ENCODE measurements at regions not wholly inside any gene's neighbourhood (a gene's known extent, or its start where the extent isn't known, plus 50 kb on each side); places are given as distances from the start of the nearest gene placed in this dataset.

- TF ChIP-seq CTCF (IDR thresholded peaks at IDR 0.05; ENCODE audit: poor library complexity, severe bottlenecking) (no peak), POLR2AphosphoS5 (IDR thresholded peaks at IDR 0.05) (no peak), EP300 (conservative IDR thresholded peaks at IDR 0.05; ENCODE audit: poor library complexity, severe bottlenecking) (no peak), SMC3 (conservative IDR thresholded peaks at IDR 0.05; ENCODE audit: poor library complexity) (no peak), RAD21 (conservative IDR thresholded peaks at IDR 0.05) (no peak), EZH2 (IDR thresholded peaks at IDR 0.05; ENCODE audit: borderline replicate concordance, insufficient read depth, low read length, poor library complexity, severe bottlenecking) (no peak), TAF1 (IDR thresholded peaks at IDR 0.05; ENCODE audit: low read depth) (no peak)
- TF ChIP-seq, protein P1, sequence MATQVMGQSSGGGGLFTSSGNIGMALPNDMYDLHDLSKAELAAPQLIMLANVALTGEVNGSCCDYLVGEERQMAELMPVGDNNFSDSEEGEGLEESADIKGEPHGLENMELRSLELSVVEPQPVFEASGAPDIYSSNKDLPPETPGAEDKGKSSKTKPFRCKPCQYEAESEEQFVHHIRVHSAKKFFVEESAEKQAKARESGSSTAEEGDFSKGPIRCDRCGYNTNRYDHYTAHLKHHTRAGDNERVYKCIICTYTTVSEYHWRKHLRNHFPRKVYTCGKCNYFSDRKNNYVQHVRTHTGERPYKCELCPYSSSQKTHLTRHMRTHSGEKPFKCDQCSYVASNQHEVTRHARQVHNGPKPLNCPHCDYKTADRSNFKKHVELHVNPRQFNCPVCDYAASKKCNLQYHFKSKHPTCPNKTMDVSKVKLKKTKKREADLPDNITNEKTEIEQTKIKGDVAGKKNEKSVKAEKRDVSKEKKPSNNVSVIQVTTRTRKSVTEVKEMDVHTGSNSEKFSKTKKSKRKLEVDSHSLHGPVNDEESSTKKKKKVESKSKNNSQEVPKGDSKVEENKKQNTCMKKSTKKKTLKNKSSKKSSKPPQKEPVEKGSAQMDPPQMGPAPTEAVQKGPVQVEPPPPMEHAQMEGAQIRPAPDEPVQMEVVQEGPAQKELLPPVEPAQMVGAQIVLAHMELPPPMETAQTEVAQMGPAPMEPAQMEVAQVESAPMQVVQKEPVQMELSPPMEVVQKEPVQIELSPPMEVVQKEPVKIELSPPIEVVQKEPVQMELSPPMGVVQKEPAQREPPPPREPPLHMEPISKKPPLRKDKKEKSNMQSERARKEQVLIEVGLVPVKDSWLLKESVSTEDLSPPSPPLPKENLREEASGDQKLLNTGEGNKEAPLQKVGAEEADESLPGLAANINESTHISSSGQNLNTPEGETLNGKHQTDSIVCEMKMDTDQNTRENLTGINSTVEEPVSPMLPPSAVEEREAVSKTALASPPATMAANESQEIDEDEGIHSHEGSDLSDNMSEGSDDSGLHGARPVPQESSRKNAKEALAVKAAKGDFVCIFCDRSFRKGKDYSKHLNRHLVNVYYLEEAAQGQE (IDR thresholded peaks at IDR 0.05; ENCODE audit: borderline replicate concordance): no peak
Measured at GRCh38 chr9:82346040-82346439, 357.5 kb downstream of the SPATA31D1 start.
